Thyroid gland (tissue), 4 donors: ENCODE measurements at regions not wholly inside any gene's neighbourhood (a gene's known extent, or its start where the extent isn't known, plus 50 kb on each side); places are given as distances from the start of the nearest gene placed in this dataset.

Source experiments
- POLR2A ChIP-seq, 2 donors: fragments of 450-650 bp; IDR thresholded peaks; one replicate each; pipeline ENCODE4 v1.6.1; 2017; ENCODE audit warnings: antibody characterized with exemption in 2 of 2, mild to moderate bottlenecking in 2 of 2, moderate library complexity in 1 of 2
- TF ChIP-seq, protein P1 (sequence below), 6 experiments: fragments of 200-600 bp in 3 of 6; fragments of 450-650 bp in 3 of 6; sonication (generic) in 3 of 6; IDR thresholded peaks; one replicate each; pipeline ENCODE4 v1.5.1; 2016 to 2019; ENCODE audit warnings: antibody characterized with exemption in 6 of 6, mild to moderate bottlenecking in 2 of 6, inconsistent platforms in 1 of 6, moderate library complexity in 1 of 6

DNA sequence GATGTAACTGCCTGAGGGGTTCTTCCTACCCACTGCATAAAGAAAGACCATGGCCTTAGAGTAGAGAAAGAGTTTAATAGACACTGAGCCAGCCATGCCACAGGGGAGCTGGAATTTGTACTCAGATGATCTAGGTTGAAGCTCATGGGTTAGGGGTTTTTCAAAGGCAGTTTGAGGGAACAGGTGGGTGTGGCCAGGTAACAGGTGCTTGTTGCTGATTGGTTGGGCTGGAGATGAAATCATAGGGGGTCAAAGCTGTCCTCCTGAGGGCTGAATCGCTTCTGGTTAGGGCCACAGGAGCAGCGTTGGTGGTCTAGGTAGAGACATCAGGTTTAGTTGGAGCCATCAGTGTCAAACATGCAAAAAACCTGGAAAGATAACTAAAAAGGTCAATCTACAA is 59.2 kb upstream of the CSNK1A1L start:
- TF ChIP-seq, protein P1, sequence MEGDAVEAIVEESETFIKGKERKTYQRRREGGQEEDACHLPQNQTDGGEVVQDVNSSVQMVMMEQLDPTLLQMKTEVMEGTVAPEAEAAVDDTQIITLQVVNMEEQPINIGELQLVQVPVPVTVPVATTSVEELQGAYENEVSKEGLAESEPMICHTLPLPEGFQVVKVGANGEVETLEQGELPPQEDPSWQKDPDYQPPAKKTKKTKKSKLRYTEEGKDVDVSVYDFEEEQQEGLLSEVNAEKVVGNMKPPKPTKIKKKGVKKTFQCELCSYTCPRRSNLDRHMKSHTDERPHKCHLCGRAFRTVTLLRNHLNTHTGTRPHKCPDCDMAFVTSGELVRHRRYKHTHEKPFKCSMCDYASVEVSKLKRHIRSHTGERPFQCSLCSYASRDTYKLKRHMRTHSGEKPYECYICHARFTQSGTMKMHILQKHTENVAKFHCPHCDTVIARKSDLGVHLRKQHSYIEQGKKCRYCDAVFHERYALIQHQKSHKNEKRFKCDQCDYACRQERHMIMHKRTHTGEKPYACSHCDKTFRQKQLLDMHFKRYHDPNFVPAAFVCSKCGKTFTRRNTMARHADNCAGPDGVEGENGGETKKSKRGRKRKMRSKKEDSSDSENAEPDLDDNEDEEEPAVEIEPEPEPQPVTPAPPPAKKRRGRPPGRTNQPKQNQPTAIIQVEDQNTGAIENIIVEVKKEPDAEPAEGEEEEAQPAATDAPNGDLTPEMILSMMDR (IDR thresholded peaks at IDR 0.05): no peak
- no peak for TF ChIP-seq POLR2A (IDR thresholded peaks at IDR 0.05)
